ENCODE measurements at regions not wholly inside any gene's neighbourhood (a gene's known extent, or its start where the extent isn't known, plus 50 kb on each side); places are given as distances from the start of the nearest gene placed in this dataset.

DNA sequence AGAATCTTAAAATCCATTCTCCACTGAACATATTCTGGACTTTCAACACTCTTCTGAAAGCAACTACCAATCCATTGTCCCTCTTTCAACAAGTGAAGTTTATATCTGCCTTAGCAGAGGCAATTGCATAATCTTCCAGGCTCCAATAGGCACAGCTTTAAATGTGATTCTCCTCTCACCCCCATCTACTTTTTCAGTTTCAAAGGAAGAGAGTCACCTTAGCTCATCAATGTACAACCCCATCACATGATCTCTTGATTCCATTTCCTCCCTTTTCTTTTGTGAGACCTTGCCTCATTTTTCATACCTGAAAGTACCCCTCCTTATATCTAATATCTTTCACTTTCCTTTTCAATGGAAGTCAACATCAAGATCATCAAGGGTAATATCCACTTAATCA lies 921.7 kb upstream of the EPHA5 start:
- TF ChIP-seq, protein P1, sequence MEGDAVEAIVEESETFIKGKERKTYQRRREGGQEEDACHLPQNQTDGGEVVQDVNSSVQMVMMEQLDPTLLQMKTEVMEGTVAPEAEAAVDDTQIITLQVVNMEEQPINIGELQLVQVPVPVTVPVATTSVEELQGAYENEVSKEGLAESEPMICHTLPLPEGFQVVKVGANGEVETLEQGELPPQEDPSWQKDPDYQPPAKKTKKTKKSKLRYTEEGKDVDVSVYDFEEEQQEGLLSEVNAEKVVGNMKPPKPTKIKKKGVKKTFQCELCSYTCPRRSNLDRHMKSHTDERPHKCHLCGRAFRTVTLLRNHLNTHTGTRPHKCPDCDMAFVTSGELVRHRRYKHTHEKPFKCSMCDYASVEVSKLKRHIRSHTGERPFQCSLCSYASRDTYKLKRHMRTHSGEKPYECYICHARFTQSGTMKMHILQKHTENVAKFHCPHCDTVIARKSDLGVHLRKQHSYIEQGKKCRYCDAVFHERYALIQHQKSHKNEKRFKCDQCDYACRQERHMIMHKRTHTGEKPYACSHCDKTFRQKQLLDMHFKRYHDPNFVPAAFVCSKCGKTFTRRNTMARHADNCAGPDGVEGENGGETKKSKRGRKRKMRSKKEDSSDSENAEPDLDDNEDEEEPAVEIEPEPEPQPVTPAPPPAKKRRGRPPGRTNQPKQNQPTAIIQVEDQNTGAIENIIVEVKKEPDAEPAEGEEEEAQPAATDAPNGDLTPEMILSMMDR (IDR thresholded peaks at IDR 0.05): no peak
- TF ChIP-seq, protein P2, sequence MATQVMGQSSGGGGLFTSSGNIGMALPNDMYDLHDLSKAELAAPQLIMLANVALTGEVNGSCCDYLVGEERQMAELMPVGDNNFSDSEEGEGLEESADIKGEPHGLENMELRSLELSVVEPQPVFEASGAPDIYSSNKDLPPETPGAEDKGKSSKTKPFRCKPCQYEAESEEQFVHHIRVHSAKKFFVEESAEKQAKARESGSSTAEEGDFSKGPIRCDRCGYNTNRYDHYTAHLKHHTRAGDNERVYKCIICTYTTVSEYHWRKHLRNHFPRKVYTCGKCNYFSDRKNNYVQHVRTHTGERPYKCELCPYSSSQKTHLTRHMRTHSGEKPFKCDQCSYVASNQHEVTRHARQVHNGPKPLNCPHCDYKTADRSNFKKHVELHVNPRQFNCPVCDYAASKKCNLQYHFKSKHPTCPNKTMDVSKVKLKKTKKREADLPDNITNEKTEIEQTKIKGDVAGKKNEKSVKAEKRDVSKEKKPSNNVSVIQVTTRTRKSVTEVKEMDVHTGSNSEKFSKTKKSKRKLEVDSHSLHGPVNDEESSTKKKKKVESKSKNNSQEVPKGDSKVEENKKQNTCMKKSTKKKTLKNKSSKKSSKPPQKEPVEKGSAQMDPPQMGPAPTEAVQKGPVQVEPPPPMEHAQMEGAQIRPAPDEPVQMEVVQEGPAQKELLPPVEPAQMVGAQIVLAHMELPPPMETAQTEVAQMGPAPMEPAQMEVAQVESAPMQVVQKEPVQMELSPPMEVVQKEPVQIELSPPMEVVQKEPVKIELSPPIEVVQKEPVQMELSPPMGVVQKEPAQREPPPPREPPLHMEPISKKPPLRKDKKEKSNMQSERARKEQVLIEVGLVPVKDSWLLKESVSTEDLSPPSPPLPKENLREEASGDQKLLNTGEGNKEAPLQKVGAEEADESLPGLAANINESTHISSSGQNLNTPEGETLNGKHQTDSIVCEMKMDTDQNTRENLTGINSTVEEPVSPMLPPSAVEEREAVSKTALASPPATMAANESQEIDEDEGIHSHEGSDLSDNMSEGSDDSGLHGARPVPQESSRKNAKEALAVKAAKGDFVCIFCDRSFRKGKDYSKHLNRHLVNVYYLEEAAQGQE (IDR thresholded peaks at IDR 0.05; ENCODE audit: insufficient read depth in 1 of 2, low read depth in 2 of 2, low read length in 1 of 2): no peak
- TF ChIP-seq SIN3A (IDR thresholded peaks at IDR 0.05; ENCODE audit: borderline replicate concordance, insufficient read depth, low read depth, low read length) (no peak), POLR2AphosphoS5 (IDR thresholded peaks at IDR 0.05; ENCODE audit: low read depth, low read length) (no peak)

Data from Panc1 (cell line).